ENCODE measurements at regions not wholly inside any gene's neighbourhood (a gene's known extent, or its start where the extent isn't known, plus 50 kb on each side); places are given as distances from the start of the nearest gene placed in this dataset.

GRCh38 chr3:145471976-145472375 is 689.0 kb downstream of the PLOD2 start:
- TF ChIP-seq EZH2 (IDR thresholded peaks at IDR 0.05; ENCODE audit: insufficient read depth, low read length) (no peak), CTCF (IDR thresholded peaks at IDR 0.05; ENCODE audit: insufficient read depth, low read depth, low read length) (no peak)

Data from astrocyte (in vitro differentiated cells and primary cell).